Natural killer cell (primary cell): ENCODE measurements at regions not wholly inside any gene's neighbourhood (a gene's known extent, or its start where the extent isn't known, plus 50 kb on each side); places are given as distances from the start of the nearest gene placed in this dataset.

ENCODE experiments used
- ATAC-seq, 3 donors: fragments of 150-1000 bp in 2 of 3; fragments of 200-7000 bp in 1 of 3; cut with Tn5 transposase; 1 replicate in 1 of 3; 2 replicates in 2 of 3; pipeline ENCODE4 v1.10.0; 2021; ENCODE audit warnings: mild to moderate bottlenecking in 2 of 3, moderate library complexity in 2 of 3
- DNase-seq, 2 donors: peaks; one replicate each; pipeline versions ENCODE4 v3.0.0 to v3.0.0-alpha.2; 2013 to 2021; ENCODE audit warnings: mixed read lengths in 1 of 2
- H3K27ac ChIP-seq: one replicate; pipeline ENCODE4 v1.5.1; 2013; ENCODE audit warnings: mild to moderate bottlenecking, low read length
- H3K27me3 ChIP-seq: one replicate; pipeline ENCODE4 v1.6.1; 2013; ENCODE audit warnings: low read length; ENCODE audit not compliant: control insufficient read depth, insufficient read depth
- H3K36me3 ChIP-seq: one replicate; pipeline ENCODE4 v1.6.1; 2013; ENCODE audit warnings: low read length; ENCODE audit not compliant: control insufficient read depth, insufficient read depth
- H3K4me1 ChIP-seq: one replicate; pipeline ENCODE4 v1.6.1; 2013; ENCODE audit warnings: low read length; ENCODE audit not compliant: control insufficient read depth, insufficient read depth
- H3K4me3 ChIP-seq: one replicate; pipeline ENCODE4 v1.5.1; 2013; ENCODE audit warnings: low read length
- H3K9me3 ChIP-seq: one replicate; pipeline ENCODE4 v1.6.1; 2013; ENCODE audit warnings: low read length; ENCODE audit not compliant: control insufficient read depth, insufficient read depth
- H3K27ac Mint-ChIP-seq, 2 donors: one replicate each; pipeline ENCODE4 v1.8.0; 2022; ENCODE audit warnings: mild to moderate bottlenecking in 2 of 2, mixed read lengths in 2 of 2, moderate library complexity in 1 of 2
- H3K27me3 Mint-ChIP-seq, 2 donors: one replicate each; pipeline ENCODE4 v1.8.0; 2022; ENCODE audit warnings: low read depth in 2 of 2, mixed read lengths in 2 of 2
- H3K36me3 Mint-ChIP-seq: one replicate; pipeline ENCODE4 v1.8.0; 2022; ENCODE audit warnings: mixed read lengths
- H3K4me1 Mint-ChIP-seq, 2 donors: one replicate each; pipeline ENCODE4 v1.8.0; 2022; ENCODE audit warnings: mixed read lengths in 2 of 2
- H3K4me3 Mint-ChIP-seq: one replicate; pipeline ENCODE4 v1.8.0; 2022; ENCODE audit warnings: mild to moderate bottlenecking, moderate library complexity, mixed read lengths
- H3K9me3 Mint-ChIP-seq, 2 donors: one replicate each; pipeline ENCODE4 v1.8.0; 2022; ENCODE audit warnings: mixed read lengths in 2 of 2
- CTCF ChIP-seq: fragments of 200-600 bp; IDR thresholded peaks from one replicate; pipeline ENCODE4 v1.8.0; 2022; ENCODE audit warnings: antibody characterized with exemption
- WGBS: methylation state at CpG from one replicate; pipeline ENCODE4 v1.1.7; 2013; ENCODE audit warnings: missing lambda C conversion rate; ENCODE audit not compliant: insufficient coverage; 5-methylcytosine and 5-hydroxymethylcytosine counted together
- intact Hi-C: fragments of 100-400 bp; cut with micrococcal nuclease; formaldehyde crosslinking; loops from one replicate; pipeline ENCODE4 v1.14.2; 2022

DNA sequence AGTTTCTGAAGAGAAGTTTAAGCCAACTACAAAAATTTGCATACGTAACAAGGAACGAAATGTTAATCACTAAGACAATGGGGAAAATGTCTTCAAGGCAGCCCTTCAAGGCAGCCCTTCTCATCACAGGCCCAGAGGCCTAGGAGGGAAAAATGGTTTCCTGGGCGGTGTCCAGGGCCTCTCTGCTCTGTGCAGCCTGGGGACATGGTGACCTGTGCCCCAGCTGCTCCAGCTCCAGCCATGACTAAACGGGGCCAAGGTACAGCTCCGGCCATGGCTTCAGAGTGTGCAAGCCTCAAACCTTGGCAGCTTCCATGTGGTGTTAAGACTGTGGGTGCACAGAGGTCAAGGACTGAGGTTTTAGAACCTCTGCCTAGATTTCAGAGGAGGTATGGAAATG, 325.1 kb downstream of the FRK start:
- H3K27ac Mint-ChIP-seq = no peak overlapping the region
- H3K27ac ChIP-seq = no peak overlapping the region
- no peaks in the 10 kb centered on the region for H3K36me3 ChIP-seq
- no peaks in the 10 kb centered on the region for H3K27me3 ChIP-seq
- H3K4me3 ChIP-seq = no peak overlapping the region
- H3K36me3 Mint-ChIP-seq = no peaks in the 10 kb centered on the region
- intact Hi-C loops = no loop called here
- H3K9me3 ChIP-seq = peaks cover 8% of the 10 kb centered on the region
- H3K4me1 ChIP-seq = no peaks in the 10 kb centered on the region
- TF ChIP-seq CTCF = no peak
- H3K9me3 Mint-ChIP-seq = peaks cover 14 to 18% of the 10 kb centered on the region in 2 donors
- no peak for DNase-seq
- 84% methylated on average over 5 of the region's 5 CpGs for WGBS
- no peak overlapping the region for H3K4me3 Mint-ChIP-seq
- no peaks in the 10 kb centered on the region for H3K4me1 Mint-ChIP-seq
- ATAC-seq = no peak
- H3K27me3 Mint-ChIP-seq = no peaks in the 10 kb centered on the region

DNA sequence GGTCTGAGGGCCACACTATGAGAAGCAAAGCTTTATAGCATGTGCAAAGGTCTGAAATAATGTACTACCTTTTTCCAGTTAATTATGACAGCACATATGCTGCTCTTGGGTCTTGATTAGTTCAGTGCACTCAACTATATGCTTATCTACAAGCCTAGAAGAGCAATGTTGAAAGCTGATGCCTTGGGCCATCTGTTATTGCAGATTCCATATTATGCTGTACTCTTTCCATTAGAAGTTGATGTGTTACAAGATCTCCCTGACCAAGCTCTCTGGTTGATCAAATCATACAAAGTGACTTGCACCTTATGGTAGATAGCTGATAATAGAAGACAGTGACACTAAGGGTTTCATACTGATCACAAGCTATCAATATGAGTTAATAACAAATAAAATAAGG, 327.3 kb downstream of the FRK start:
- no peaks in the 10 kb centered on the region for H3K4me1 Mint-ChIP-seq
- no peak for ATAC-seq
- no peak for DNase-seq
- no peak for TF ChIP-seq CTCF
- Histone ChIP-seq H3K36me3 (no peaks in the 10 kb centered on the region), H3K27ac (no peak overlapping the region), H3K9me3 (peaks cover 11% of the 10 kb centered on the region), H3K4me3 (no peak overlapping the region), H3K4me1 (no peaks in the 10 kb centered on the region), H3K27me3 (no peaks in the 10 kb centered on the region)
- H3K27ac Mint-ChIP-seq = no peak overlapping the region
- H3K36me3 Mint-ChIP-seq = no peaks in the 10 kb centered on the region
- intact Hi-C loops = no loop called here
- no peaks in the 10 kb centered on the region for H3K27me3 Mint-ChIP-seq
- no peak overlapping the region for H3K4me3 Mint-ChIP-seq
- peaks cover 12 to 13% of the 10 kb centered on the region in 2 donors for H3K9me3 Mint-ChIP-seq

- no peak for TF ChIP-seq CTCF
- Mint-ChIP-seq H3K4me1 (no peaks in the 10 kb centered on the region), H3K27me3 (no peaks in the 10 kb centered on the region), H3K27ac (no peak overlapping the region), H3K4me3 (no peak overlapping the region), H3K9me3 (peaks cover 14 to 25% of the 10 kb centered on the region in 2 donors), H3K36me3 (no peaks in the 10 kb centered on the region)
- WGBS = 85% methylated on average over 5 of the region's 5 CpGs
- Histone ChIP-seq H3K4me1 (no peaks in the 10 kb centered on the region), H3K27me3 (no peaks in the 10 kb centered on the region), H3K4me3 (no peak overlapping the region), H3K9me3 (peaks cover 3% of the 10 kb centered on the region), H3K36me3 (no peaks in the 10 kb centered on the region), H3K27ac (no peak overlapping the region)
- ATAC-seq (no peak), DNase-seq (no peak)
- intact Hi-C loops = no loop called here
These were observed 331.7 kb downstream of the FRK start for GRCh38 chr6:115729036-115729435.

DNA sequence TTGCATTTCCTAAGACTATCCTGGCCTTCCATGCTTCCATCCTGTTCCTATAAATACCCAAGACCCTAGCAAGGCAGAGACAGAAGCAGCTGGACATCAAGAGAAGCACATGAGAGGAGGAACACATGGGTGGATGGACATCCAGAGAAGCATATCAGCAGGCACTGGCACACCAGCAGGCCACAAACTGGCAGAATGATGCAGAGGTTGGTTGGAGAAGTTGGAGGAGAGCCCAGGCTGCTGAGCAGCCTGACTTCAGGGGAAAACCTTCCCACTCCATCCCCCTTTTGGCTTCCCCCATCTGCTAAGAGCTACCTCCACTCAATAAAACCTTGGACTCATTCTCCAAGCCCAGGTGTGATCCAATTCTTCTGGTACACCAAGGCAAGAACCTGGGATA, 332.5 kb downstream of the FRK start:
- TF ChIP-seq CTCF = no peak
- H3K4me1 Mint-ChIP-seq = no peaks in the 10 kb centered on the region
- H3K4me3 Mint-ChIP-seq = no peak overlapping the region
- H3K27ac Mint-ChIP-seq = no peak overlapping the region
- H3K9me3 ChIP-seq = peaks cover 3% of the 10 kb centered on the region
- intact Hi-C loops = no loop called here
- DNase-seq (no peak), ATAC-seq (no peak)
- H3K27ac ChIP-seq = no peak overlapping the region
- no peak overlapping the region for H3K4me3 ChIP-seq
- no peaks in the 10 kb centered on the region for H3K36me3 Mint-ChIP-seq
- no peaks in the 10 kb centered on the region for H3K36me3 ChIP-seq
- no peaks in the 10 kb centered on the region for H3K27me3 ChIP-seq
- H3K27me3 Mint-ChIP-seq = no peaks in the 10 kb centered on the region
- peaks cover 15 to 31% of the 10 kb centered on the region in 2 donors for H3K9me3 Mint-ChIP-seq
- H3K4me1 ChIP-seq = no peaks in the 10 kb centered on the region
